Loucy (cell line): ENCODE measurements at regions not wholly inside any gene's neighbourhood (a gene's known extent, or its start where the extent isn't known, plus 50 kb on each side); places are given as distances from the start of the nearest gene placed in this dataset.

ENCODE experiments used
- H2AFZ ChIP-seq: fragments of 200-600 bp; sonication (generic); 2 replicates; pipeline ENCODE4 v1.6.0; 2016; ENCODE audit warnings: antibody characterized with exemption, mild to moderate bottlenecking, low read length, moderate library complexity
- H3F3A ChIP-seq: fragments of 200-600 bp; 2 replicates; pipeline ENCODE4 v1.6.0; 2016; ENCODE audit warnings: antibody characterized with exemption, low read depth, mild to moderate bottlenecking
- H3K27me3 ChIP-seq: fragments of 200-600 bp; sonication (generic); 2 replicates; pipeline ENCODE4 v1.6.1; 2014; ENCODE audit warnings: low read length, mild to moderate bottlenecking; ENCODE audit not compliant: insufficient read depth, poor library complexity, severe bottlenecking
- H3K36me3 ChIP-seq: fragments of 200-600 bp; sonication (generic); 2 replicates; pipeline ENCODE4 v1.6.1; 2016; ENCODE audit warnings: low read length; ENCODE audit not compliant: insufficient read depth
- H3K4me1 ChIP-seq: fragments of 200-600 bp; sonication (generic); 2 replicates; pipeline ENCODE4 v1.5.1; 2014; ENCODE audit warnings: low read length, mild to moderate bottlenecking; ENCODE audit not compliant: insufficient read depth, poor library complexity, severe bottlenecking
- H3K4me2 ChIP-seq: fragments of 200-600 bp; sonication (generic); 2 replicates; pipeline ENCODE4 v1.6.0; 2014; ENCODE audit warnings: antibody characterized with exemption, low read length, low read depth, mild to moderate bottlenecking; ENCODE audit not compliant: poor library complexity, severe bottlenecking
- H3K4me3 ChIP-seq: fragments of 200-600 bp; sonication (generic); 2 replicates; pipeline ENCODE4 v1.5.1; 2014; ENCODE audit warnings: low read length, mild to moderate bottlenecking, mixed read lengths; ENCODE audit not compliant: poor library complexity, severe bottlenecking
- H3K79me2 ChIP-seq: fragments of 200-600 bp; sonication (generic); 2 replicates; pipeline ENCODE4 v1.6.1; 2014; ENCODE audit warnings: low read length; ENCODE audit not compliant: insufficient read depth
- H3K9ac ChIP-seq: fragments of 200-600 bp; sonication (generic); 2 replicates; pipeline ENCODE4 v1.6.0; 2014; ENCODE audit warnings: mild to moderate bottlenecking, low read depth, low read length, moderate library complexity; ENCODE audit not compliant: poor library complexity, severe bottlenecking
- H3K9me2 ChIP-seq: fragments of 200-600 bp; sonication (generic); replicated peaks from 2 replicates; pipeline ENCODE4 v1.6.1; 2016; ENCODE audit warnings: low read depth, low read length, mixed read lengths
- H3K9me3 ChIP-seq: fragments of 200-600 bp; sonication (generic); 2 replicates; pipeline ENCODE4 v1.6.1; 2014; ENCODE audit warnings: mild to moderate bottlenecking, antibody characterized with exemption, low read length, low read depth; ENCODE audit not compliant: insufficient read depth
- H4K20me1 ChIP-seq: fragments of 200-600 bp; sonication (generic); 2 replicates; pipeline ENCODE4 v1.6.0; 2014; ENCODE audit warnings: antibody characterized with exemption, low read length, mild to moderate bottlenecking; ENCODE audit not compliant: insufficient read depth, poor library complexity, severe bottlenecking
- CTCF ChIP-seq: fragments of 200-600 bp; sonication (generic); conservative IDR thresholded peaks from 2 replicates; pipeline ENCODE4 v1.5.1; 2014; ENCODE audit warnings: mild to moderate bottlenecking, antibody characterized with exemption, low read length
- EZH2phosphoT487 ChIP-seq: fragments of 200-600 bp; IDR thresholded peaks from 2 replicates; pipeline ENCODE4 v1.6.1; 2018; ENCODE audit warnings: antibody characterized with exemption, mild to moderate bottlenecking, moderate library complexity, borderline replicate concordance

- H3K36me3 ChIP-seq: no peaks in the 10 kb centered on the region
Observed at GRCh38 chr7:115672024-115672423, 358.5 kb downstream of the TFEC start.

GRCh38 chr7:115662676-115663075 is 367.9 kb downstream of the TFEC start:
- H3K79me2 ChIP-seq: no peaks in the 10 kb centered on the region
- H3K4me3 ChIP-seq: no peak overlapping the region
- no peaks in the 10 kb centered on the region for H3F3A ChIP-seq
- no peak for TF ChIP-seq CTCF
- no peak for TF ChIP-seq EZH2phosphoT487
- no peaks in the 10 kb centered on the region for H3K27me3 ChIP-seq
- no peak overlapping the region for H3K9ac ChIP-seq
- H3K9me3 ChIP-seq: no peaks in the 10 kb centered on the region
- H3K4me2 ChIP-seq: no peak overlapping the region
- H3K9me2 ChIP-seq: no peaks in the 10 kb centered on the region
- no peaks in the 10 kb centered on the region for H4K20me1 ChIP-seq
- H3K36me3 ChIP-seq: no peaks in the 10 kb centered on the region
- no peaks in the 10 kb centered on the region for H3K4me1 ChIP-seq
- H2AFZ ChIP-seq: no peak overlapping the region

More at GRCh38 chr7:115672024-115672423, 358.5 kb downstream of the TFEC start:
- H3K9me2 ChIP-seq: no peaks in the 10 kb centered on the region
- no peaks in the 10 kb centered on the region for H4K20me1 ChIP-seq
- no peak overlapping the region for H2AFZ ChIP-seq
- H3K4me2 ChIP-seq: no peak overlapping the region
- no peaks in the 10 kb centered on the region for H3K4me1 ChIP-seq
- H3K79me2 ChIP-seq: no peaks in the 10 kb centered on the region
- H3K9ac ChIP-seq: no peak overlapping the region
- TF ChIP-seq EZH2phosphoT487 (no peak), CTCF (no peak)
- no peaks in the 10 kb centered on the region for H3F3A ChIP-seq
- no peaks in the 10 kb centered on the region for H3K27me3 ChIP-seq
- no peaks in the 10 kb centered on the region for H3K9me3 ChIP-seq
- H3K4me3 ChIP-seq: no peak overlapping the region

DNA sequence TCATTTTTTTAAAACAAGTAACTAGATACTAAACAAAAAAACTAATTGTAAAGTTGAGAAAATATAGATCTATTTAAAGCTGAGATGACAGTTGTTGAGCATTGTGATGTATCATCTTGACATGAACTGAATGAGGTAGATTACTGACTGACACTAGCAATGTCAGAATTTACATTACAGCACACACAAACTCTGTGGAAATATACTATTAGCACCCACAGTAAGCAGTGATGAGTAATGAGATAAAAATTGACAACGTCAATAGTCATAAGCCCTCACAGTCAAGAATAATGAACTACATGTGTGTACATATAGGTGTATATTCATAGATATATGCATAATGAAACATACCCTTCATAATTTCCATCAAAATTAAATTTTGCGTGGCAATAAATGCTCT is 368.4 kb downstream of the TFEC start:
- no peak overlapping the region for H3K4me2 ChIP-seq
- no peaks in the 10 kb centered on the region for H3K27me3 ChIP-seq
- H3K9me3 ChIP-seq: no peaks in the 10 kb centered on the region
- H3K4me3 ChIP-seq: no peak overlapping the region
- no peak overlapping the region for H2AFZ ChIP-seq
- no peak overlapping the region for H3K9ac ChIP-seq
- H3K4me1 ChIP-seq: no peaks in the 10 kb centered on the region
- no peaks in the 10 kb centered on the region for H3F3A ChIP-seq
- H4K20me1 ChIP-seq: no peaks in the 10 kb centered on the region
- no peak for TF ChIP-seq CTCF
- no peak for TF ChIP-seq EZH2phosphoT487
- no peaks in the 10 kb centered on the region for H3K9me2 ChIP-seq
- no peaks in the 10 kb centered on the region for H3K79me2 ChIP-seq
- no peaks in the 10 kb centered on the region for H3K36me3 ChIP-seq
